GM18870 (cell line): ENCODE measurements at regions not wholly inside any gene's neighbourhood (a gene's known extent, or its start where the extent isn't known, plus 50 kb on each side); places are given as distances from the start of the nearest gene placed in this dataset.

Experiments used
- ATAC-seq: cut with Tn5 transposase; IDR thresholded peaks from one replicate; pipeline ENCODE4 v1.9.1; 2021; ENCODE audit warnings: moderate library complexity; ENCODE audit not compliant: unreplicated experiment

DNA sequence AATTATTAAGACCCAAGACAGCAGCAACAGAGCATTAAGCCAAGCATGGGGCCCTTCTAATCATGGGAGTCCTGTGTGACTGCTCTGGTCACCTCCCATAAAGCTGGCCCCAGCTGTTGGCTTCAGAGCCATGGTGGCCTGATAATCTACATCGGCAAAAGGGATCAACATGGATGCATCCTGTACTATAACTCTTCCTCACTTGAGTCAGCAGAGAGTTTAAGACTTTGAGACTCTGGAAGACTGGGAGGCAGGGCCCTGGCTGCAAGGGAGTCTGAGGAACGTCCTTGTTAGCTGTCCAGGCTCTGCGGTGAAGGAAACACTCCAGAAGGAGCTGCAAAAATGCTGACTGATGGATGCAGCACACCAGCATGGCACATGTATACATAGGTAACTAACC lies 95.0 kb upstream of the KIAA1217 start:
- no peak for ATAC-seq

DNA sequence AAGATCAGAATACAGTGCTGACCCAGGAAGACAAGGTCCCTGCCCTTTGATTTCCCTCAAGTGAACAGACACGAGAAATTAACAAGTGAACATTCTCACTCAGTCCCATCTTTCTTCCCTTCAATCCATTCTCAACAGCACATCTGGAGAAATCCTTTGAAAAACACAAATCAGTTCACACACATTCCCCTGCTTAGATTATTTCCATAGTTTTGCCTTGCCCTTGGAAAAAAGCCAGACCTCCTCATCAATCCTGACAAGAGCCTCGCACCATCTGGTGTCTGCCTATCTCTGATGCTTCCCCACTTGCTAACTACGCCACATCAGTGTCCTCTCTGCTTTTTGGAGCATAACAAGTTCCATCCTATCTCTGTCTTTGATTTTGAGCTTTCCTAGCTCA lies 94.4 kb upstream of the KIAA1217 start:
- no peak for ATAC-seq

DNA sequence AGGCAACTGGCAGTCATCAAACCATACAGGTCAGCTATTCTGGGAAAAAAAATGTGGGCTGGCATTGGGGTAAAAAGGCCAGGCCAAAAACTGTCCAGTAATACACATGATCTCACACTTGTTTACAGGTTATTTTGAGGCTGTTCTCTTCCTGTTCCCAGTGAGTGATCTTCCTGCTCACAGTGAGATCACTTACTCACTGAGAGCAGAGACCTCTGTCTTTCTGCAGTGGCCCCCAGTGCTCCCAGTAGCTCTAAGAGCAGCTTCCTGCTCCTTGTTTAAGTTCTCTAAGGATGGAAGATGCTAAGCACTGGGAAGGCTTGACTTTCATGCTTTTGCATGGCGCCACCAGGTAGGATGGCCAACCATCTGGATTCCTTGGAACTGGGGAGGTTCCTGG lies 93.5 kb upstream of the KIAA1217 start:
- ATAC-seq = no peak

DNA sequence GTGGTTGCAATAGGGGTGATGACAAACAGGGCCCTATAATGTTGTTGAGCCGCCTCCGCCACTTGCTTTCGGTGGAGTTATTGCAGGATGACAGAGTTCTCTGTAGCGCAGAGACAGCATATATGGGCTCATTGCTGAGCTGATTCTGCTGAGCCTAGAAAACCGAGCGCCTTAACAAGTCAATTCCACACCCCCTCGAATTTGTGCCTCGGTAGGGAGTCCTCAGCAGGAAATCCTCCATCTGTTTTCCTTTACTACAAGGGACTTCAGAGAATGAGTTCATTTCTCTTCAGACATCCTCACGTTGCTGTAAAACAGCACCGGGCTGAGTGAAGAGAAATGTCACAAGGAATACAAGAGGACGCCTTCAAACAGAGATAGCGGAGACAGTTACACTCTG lies 90.7 kb upstream of the KIAA1217 start:
- no peak for ATAC-seq

DNA sequence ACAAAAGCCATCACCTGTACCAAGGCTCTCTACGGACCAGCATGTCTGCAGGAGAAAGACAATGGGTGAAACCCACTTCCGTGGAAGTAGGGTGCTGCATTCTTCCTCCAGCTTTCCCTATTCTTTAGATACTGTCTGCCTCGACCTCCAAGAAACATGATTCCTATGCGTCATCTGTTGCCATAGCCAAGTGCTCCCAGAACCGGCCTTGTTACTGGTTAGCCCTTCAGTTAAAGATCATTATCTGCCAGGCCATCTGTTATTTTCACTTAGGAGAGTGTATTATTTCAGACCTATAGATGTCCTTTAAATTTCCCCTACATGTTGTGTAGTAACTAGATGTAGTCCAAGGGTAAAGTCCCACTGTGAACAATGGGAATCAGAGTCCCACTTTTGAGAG lies 89.0 kb upstream of the KIAA1217 start:
- ATAC-seq = no peak

DNA sequence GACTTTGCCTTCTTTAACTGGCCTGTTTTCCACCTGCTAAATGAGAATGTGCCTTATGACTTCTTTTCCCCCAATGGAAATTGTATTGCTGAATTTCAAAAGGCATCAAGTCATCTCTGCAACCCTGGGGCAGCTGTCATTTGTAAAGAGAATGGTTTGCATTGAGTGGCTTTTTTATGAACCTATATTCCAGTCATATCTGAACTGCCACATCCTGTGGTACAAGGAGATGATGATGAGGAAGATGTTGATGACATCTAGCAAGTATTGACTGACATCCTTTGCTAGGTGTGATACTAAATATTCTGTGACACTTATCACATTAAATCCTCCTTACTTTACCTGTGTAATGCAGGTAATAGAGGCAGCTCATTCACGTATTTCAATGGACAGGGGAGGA lies 88.3 kb upstream of the KIAA1217 start:
- no peak for ATAC-seq

DNA sequence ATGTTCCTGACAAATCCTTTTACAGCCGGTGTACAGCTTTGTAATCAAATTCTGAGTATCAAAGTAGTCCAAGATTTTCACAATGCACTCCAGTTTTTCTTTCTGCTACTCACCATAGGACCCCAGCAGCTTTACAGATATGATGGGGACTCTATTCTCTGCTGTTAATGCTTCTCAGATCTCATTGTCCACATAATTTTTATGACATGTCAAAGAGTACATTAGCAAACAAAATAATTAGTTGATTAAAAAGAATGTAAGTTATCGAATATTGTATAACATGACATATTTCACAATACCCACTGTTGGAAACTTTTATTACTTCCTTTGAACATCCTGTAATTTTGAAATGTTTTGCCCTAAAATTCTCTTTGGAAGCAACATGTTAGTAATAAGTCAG lies 81.4 kb upstream of the KIAA1217 start:
- no peak for ATAC-seq

DNA sequence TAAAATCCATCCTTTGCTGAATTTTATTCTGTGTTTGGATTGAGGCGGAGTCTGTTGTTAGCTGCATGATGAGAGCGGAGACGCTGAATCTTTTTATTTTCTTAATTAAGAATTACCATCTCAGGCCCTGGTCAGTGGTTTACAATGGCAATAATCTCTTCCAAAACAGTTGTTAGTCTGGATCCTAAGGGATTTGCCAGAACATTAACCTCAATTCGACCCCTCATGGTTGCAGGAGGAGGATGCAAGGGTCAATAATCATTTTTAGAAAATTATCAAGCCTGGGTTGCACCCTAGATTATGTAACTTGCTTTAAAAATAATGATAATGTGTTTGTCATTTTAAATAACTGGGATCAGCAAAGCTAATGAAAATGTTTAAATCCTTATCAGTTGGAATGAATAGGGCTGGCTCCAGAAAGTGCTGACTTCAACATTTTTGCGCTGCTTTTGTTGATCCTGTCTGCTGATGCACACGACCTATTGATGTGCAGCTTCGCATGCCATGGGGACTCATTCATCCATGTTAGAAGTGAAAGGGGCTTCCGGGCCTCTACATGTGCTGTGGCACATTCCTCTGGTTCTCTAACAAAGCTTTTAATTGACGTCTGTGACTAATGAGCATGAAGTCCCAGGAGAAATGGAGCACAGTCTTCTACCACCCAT lies 80.7 kb upstream of the KIAA1217 start:
- no peak for ATAC-seq

DNA sequence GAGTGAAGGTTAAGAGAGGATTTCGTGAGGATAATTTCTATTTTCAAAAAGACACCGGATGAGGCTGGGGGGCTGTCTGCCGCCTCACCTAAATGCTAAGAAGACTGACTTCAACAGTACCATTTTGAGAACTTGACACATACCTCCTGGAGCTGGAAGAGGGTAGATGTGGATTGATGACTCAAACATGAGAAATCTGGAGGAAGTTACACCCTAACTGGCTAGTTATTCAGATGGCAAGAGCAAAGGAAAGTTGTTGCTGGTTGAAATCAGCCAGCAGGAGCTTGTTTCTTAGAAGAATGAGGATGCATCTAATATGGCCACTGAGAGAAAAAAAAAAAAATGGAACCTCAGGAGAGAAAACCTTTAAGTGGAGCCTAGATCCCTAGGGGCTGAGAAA lies 76.2 kb upstream of the KIAA1217 start:
- ATAC-seq = no peak

DNA sequence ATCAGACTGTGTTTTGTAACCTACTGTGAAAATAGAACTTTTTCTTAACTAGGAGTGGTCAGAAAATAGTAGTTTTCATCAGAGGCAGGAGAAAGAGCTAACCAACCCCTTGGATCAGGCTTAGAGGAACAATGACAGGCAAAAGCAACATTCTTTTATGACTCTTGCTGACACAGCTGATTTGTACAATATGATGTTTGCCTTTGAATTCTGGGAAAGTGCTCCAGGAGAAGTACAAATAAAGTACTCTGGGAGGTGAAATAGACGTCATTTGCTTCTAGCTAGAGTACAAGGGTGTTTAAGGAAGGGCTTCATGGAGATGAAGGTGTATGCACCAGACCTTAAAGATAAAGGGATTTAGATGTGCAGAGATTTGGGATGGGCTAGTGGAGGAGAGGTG lies 75.1 kb upstream of the KIAA1217 start:
- ATAC-seq = no peak

DNA sequence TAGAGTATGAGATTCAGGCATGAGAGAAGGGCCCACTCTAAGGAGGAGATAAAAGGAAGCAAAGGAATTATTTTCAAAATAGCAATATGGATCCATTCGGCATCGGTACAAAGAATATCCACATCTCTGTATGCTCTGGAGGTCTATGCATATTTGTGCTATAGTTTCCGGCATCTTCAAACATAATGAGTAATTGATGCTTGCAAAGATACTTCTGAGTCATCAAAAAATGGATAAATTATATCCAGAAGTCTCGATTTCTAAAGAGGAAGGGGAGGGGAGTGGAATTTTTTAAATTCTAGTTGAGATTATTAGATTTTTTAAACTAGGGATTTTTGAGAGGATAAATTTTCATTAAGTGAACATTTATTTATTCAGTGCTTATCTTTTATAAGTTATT lies 72.9 kb upstream of the KIAA1217 start:
- ATAC-seq = no peak

DNA sequence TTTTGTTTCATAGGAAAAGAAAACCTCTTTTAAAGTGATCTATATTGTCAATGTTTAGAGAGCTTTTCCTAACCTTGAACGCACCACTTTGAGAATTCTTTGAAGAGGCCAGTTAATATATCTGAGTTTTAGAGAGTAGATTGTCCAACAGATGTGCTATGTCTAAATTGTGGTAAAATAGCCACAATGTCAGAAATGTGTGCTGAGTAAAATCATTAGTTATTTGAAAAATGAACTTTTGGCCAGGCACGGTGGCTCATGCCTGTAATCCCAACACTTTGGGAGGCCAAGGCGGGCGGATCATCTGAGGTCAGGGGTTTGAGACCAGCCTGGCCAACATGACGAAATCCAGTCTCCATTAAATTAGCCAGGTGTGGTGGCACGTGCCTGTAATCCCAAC lies 61.6 kb upstream of the KIAA1217 start:
- no peak for ATAC-seq

DNA sequence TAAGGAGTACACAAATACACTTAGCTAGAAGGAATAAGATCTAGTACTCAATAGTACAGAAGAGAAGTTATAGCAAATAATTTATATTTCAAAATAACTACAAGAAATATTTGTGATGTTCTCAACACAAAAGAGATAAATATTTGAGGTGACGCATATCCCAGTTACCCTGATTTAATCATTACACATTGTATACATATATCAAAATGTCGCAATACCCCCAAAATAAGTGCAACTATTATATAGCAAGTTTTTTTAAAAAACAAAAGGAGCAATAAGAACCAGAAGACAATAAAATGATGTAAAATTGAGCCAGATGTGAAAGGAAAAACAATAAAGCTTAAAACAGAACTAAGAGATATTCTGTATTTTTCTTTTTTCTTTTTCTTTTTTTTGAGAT lies 59.3 kb upstream of the KIAA1217 start:
- ATAC-seq = no peak

DNA sequence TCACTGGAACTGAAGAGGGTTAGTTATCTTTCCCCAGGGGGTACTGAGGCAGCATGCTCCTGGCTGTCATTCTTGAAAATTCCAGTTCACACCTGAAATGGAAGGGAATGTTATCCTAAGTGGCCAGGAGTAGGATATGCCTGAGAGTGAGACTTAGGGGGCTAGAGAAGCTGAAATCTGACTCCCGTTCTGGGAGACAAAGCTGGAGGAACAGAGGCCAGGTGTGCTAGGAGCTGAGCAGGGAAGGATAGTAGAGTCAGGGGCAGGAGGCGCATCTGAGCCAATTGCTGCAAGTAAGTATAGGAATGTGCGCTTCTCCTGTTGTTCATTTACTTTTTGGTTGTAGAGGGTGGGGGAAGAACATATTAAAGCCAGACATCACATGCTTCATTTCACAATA lies 58.1 kb upstream of the KIAA1217 start:
- no peak for ATAC-seq

DNA sequence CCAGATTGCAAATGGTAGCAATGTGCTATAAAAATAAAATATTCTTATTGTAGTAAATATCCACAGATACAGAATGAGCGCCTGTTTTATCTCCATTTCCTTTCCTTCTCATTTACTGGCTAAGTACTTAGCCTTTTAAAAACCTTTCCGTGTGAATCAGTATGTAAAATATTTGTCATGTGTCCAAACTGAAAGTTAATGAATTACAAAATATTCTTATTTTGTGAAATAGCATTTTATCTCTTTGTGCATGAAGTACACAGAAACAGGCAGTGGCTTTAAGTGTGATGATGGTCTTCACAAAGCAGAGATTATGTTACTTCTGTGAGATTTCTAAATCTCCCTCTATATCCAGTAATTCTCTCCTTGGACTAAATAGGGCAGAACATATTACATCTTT lies 56.7 kb upstream of the KIAA1217 start:
- ATAC-seq = no peak

DNA sequence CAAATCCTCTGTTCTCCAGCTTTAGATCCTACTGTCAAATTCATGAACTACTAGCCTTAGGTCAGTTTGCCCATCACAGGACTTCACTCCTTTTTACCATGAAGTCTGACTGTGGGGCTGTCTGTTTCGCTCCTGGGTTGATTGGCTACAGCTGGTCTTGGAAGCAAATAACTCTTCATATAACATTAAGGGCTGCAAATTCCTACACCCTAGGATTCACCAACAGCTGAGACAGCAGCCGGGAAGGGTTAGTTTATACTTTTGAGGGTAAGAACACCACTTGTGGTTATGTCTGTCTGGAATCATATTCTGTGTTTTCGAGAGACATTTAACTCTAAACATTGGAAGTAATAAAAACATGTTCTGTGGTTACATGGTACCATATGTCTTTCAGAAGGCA lies 55.9 kb upstream of the KIAA1217 start:
- ATAC-seq = no peak

DNA sequence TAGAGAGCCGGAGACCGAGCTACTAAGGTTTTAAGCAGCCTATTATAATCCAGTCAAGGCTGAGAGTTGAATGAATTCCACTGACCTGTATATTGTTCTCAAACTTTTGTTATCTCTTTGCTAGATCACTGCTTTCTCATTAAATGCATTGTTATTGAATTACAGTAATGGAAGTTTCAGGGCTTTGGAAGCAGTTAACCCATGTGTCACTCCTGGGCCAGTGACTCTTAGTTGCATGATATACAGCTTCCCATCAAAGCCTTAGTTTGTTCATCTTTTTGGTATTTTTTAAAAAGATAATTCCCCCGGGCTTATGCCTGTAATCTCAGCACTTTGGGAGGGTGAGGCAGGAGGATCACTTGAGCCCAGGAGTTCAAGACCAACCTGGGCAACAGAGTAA lies 55.4 kb upstream of the KIAA1217 start:
- no peak for ATAC-seq

DNA sequence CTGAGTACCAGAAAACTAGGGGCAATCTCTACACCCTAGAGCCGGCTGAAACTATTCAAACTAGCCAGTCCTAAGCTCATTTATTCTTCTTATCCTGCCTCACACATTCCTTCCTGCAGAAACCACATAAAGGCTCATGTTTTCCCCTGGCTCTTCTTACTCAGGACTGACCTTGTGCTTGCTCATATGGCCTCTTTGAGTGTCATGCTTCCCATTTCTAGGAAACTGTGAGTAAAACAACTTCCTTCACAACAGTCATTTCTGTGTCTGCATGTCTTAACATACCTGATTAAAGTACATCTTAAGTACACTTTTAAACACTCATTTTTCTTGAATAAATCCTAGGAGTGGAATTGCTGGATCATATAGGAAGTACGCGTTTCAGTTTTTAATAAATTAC lies 52.3 kb upstream of the KIAA1217 start:
- no peak for ATAC-seq

DNA sequence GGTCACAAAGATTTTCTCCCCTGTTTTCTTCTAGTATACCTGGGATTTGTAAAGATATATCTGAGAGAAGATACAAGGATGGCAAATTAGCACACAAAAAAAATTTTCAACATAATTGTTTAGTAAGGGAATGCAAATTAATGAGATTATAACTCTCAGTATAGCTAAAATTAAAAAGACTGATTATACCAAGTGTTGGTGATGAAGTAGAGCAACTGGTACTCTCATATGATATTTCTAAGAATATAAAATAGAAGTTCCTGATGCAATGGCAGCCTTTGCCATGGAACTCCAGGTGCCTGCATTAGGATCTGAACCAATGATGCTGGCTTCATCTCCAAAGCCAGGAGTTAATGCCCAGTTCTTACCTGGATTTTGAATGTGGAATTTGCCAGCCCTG lies 51.4 kb upstream of the KIAA1217 start:
- ATAC-seq = no peak
